WTC11 (cell line): ENCODE measurements at regions not wholly inside any gene's neighbourhood (a gene's known extent, or its start where the extent isn't known, plus 50 kb on each side); places are given as distances from the start of the nearest gene placed in this dataset.

ENCODE experiments used
- ATF3 ChIP-seq: sonication (generic); formaldehyde crosslinking; conservative IDR thresholded peaks from 2 replicates; pipeline ENCODE4 v1.8.1; 2022; ENCODE audit warnings: mild to moderate bottlenecking, missing genetic modification reagents
- CREB1 ChIP-seq: sonication (generic); formaldehyde crosslinking; IDR thresholded peaks from 2 replicates; pipeline ENCODE4 v1.8.0; 2023; ENCODE audit warnings: mild to moderate bottlenecking, missing genetic modification reagents
- NR1H2 ChIP-seq: sonication (generic); formaldehyde crosslinking; IDR thresholded peaks from 2 replicates; pipeline ENCODE4 v1.9.0; 2021; ENCODE audit warnings: mild to moderate bottlenecking, moderate library complexity, missing genetic modification reagents
- SMAD3 ChIP-seq: sonication (generic); formaldehyde crosslinking; IDR thresholded peaks from 2 replicates; pipeline ENCODE4 v1.8.0; 2022; ENCODE audit warnings: missing genetic modification reagents, mild to moderate bottlenecking, borderline replicate concordance
- ZBTB43 ChIP-seq: sonication (generic); formaldehyde crosslinking; IDR thresholded peaks from 2 replicates; pipeline ENCODE4 v1.8.1; 2023; ENCODE audit warnings: mild to moderate bottlenecking, missing genetic modification reagents
- TF ChIP-seq, protein P1 (sequence below): fragments of 200-600 bp; IDR thresholded peaks from 2 replicates; pipeline ENCODE4 v1.8.0; 2022; ENCODE audit warnings: antibody characterized with exemption
- TF ChIP-seq, protein P2 (sequence below): sonication (generic); formaldehyde crosslinking; IDR thresholded peaks from 2 replicates; pipeline ENCODE4 v1.8.0; 2022; ENCODE audit warnings: mild to moderate bottlenecking, missing genetic modification reagents

GRCh38 chr6:74447013-74447412 lies 751.0 kb downstream of the CD109 start:
- no peak for TF ChIP-seq NR1H2 (CRISPR knock-in tag)
- TF ChIP-seq ATF3 (CRISPR knock-in tag): no peak
- TF ChIP-seq, protein P1, sequence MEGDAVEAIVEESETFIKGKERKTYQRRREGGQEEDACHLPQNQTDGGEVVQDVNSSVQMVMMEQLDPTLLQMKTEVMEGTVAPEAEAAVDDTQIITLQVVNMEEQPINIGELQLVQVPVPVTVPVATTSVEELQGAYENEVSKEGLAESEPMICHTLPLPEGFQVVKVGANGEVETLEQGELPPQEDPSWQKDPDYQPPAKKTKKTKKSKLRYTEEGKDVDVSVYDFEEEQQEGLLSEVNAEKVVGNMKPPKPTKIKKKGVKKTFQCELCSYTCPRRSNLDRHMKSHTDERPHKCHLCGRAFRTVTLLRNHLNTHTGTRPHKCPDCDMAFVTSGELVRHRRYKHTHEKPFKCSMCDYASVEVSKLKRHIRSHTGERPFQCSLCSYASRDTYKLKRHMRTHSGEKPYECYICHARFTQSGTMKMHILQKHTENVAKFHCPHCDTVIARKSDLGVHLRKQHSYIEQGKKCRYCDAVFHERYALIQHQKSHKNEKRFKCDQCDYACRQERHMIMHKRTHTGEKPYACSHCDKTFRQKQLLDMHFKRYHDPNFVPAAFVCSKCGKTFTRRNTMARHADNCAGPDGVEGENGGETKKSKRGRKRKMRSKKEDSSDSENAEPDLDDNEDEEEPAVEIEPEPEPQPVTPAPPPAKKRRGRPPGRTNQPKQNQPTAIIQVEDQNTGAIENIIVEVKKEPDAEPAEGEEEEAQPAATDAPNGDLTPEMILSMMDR: no peak
- no peak for TF ChIP-seq CREB1 (CRISPR knock-in tag)
- TF ChIP-seq, protein P2, sequence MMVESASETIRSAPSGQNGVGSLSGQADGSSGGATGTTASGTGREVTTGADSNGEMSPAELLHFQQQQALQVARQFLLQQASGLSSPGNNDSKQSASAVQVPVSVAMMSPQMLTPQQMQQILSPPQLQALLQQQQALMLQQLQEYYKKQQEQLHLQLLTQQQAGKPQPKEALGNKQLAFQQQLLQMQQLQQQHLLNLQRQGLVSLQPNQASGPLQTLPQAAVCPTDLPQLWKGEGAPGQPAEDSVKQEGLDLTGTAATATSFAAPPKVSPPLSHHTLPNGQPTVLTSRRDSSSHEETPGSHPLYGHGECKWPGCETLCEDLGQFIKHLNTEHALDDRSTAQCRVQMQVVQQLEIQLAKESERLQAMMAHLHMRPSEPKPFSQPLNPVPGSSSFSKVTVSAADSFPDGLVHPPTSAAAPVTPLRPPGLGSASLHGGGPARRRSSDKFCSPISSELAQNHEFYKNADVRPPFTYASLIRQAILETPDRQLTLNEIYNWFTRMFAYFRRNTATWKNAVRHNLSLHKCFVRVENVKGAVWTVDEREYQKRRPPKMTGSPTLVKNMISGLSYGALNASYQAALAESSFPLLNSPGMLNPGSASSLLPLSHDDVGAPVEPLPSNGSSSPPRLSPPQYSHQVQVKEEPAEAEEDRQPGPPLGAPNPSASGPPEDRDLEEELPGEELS: no peak
- no peak for TF ChIP-seq ZBTB43 (CRISPR knock-in tag)
- TF ChIP-seq SMAD3 (CRISPR knock-in tag): no peak
